Fibroblast of pulmonary artery (primary cell): ENCODE measurements at regions not wholly inside any gene's neighbourhood (a gene's known extent, or its start where the extent isn't known, plus 50 kb on each side); places are given as distances from the start of the nearest gene placed in this dataset.

Source experiments
- DNase-seq: peaks from one replicate; pipeline ENCODE4 v3.0.0-alpha.2; 2010; ENCODE audit warnings: low read depth
- H3K4me3 ChIP-seq: replicated peaks from 2 replicates; pipeline ENCODE4 v1.5.1; 2011; ENCODE audit warnings: low read depth, mild to moderate bottlenecking, control low read depth, low read length, moderate library complexity
- CTCF ChIP-seq: IDR thresholded peaks from 2 replicates; pipeline ENCODE4 v1.5.1; 2011; ENCODE audit warnings: mild to moderate bottlenecking, control low read depth, low read length, inconsistent platforms; ENCODE audit errors: missing control alignments

- no peak for TF ChIP-seq CTCF
- no peak overlapping the region for H3K4me3 ChIP-seq
- no peak for DNase-seq
Measured at GRCh38 chr7:145884716-145885514, 231.7 kb upstream of the CNTNAP2 start.

GRCh38 chr7:145876376-145876775, 240.2 kb upstream of the CNTNAP2 start:
- no peak for TF ChIP-seq CTCF
- no peak for DNase-seq
- H3K4me3 ChIP-seq = no peak overlapping the region

GRCh38 chr7:145875267-145875666, 241.3 kb upstream of the CNTNAP2 start:
- DNase-seq = no peak
- no peak for TF ChIP-seq CTCF
- H3K4me3 ChIP-seq = no peak overlapping the region

GRCh38 chr7:145868935-145869334, 247.7 kb upstream of the CNTNAP2 start:
- TF ChIP-seq CTCF = no peak
- no peak overlapping the region for H3K4me3 ChIP-seq
- no peak for DNase-seq

DNA sequence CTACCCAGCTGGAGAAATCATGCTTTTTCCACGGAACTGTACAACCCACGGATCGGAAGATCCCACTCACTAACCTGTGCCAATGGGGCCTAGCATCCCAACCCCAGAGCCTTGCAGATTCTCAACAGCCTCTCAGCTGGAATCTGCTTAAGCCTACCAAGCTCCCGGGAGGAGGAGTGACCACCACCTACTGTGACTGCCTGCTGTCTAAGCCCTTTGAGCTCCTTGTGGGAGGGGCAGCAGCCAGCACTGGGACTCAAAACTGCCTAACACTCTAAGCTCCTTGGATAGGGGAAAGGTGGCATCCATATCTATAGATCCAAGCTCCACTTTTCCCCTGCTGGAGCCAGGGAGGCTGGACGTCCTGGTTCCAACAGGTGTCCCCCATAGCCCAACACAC, 254.4 kb upstream of the CNTNAP2 start:
- no peak for DNase-seq
- no peak overlapping the region for H3K4me3 ChIP-seq
- no peak for TF ChIP-seq CTCF

DNA sequence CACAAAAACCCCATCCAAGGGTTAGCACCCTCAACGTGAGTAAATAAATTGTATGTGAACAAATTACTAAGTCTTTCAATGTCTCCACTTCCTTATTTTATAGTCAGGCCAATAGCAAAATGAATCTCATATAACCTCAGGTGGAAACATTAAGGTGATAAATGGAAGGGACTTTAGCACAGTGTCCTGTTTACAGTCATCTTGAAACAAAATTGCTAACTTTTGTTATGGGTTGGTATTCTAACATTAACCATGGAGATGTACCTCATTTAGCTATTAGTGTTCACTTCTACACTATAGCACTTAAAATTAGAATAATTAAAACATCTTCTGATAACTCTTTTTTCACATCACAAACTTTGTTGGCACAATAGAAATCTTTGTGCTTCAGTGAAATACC, 255.8 kb upstream of the CNTNAP2 start:
- no peak for DNase-seq

More for the DNA sequence above, 255.8 kb upstream of the CNTNAP2 start:
- no peak overlapping the region for H3K4me3 ChIP-seq
- no peak for TF ChIP-seq CTCF
